BLaER1 (cell line): ENCODE measurements at regions not wholly inside any gene's neighbourhood (a gene's known extent, or its start where the extent isn't known, plus 50 kb on each side); places are given as distances from the start of the nearest gene placed in this dataset.

Experiments used
- H3K27ac ChIP-seq: shearing (Covaris generic); formaldehyde crosslinking; 2 replicates; pipeline ENCODE4 v1.8.1; 2022
- H3K27me3 ChIP-seq: shearing (Covaris generic); formaldehyde crosslinking; 2 replicates; pipeline ENCODE4 v1.8.1; 2022
- H3K36me3 ChIP-seq: shearing (Covaris generic); formaldehyde crosslinking; 2 replicates; pipeline ENCODE4 v1.8.1; 2022
- H3K4me1 ChIP-seq: shearing (Covaris generic); formaldehyde crosslinking; 2 replicates; pipeline ENCODE4 v1.8.1; 2022
- H3K4me2 ChIP-seq: shearing (Covaris generic); formaldehyde crosslinking; 2 replicates; pipeline ENCODE4 v1.8.1; 2022
- H3K4me3 ChIP-seq: shearing (Covaris generic); formaldehyde crosslinking; 2 replicates; pipeline ENCODE4 v1.8.1; 2022
- H3K9ac ChIP-seq: shearing (Covaris generic); formaldehyde crosslinking; 2 replicates; pipeline ENCODE4 v1.8.1; 2022
- H3K9me3 ChIP-seq: shearing (Covaris generic); formaldehyde crosslinking; 2 replicates; pipeline ENCODE4 v1.8.1; 2022
- H4K20me1 ChIP-seq: shearing (Covaris generic); formaldehyde crosslinking; 2 replicates; pipeline ENCODE4 v1.8.1; 2022
- Cebpa-rat ChIP-seq: shearing (Covaris generic); IDR thresholded peaks from 2 replicates; pipeline ENCODE4 v1.8.1; 2022

- Histone ChIP-seq H3K9me3 (peaks cover 8% of the 10 kb centered on the region), H3K27me3 (no peaks in the 10 kb centered on the region), H3K4me2 (no peak overlapping the region), H4K20me1 (no peaks in the 10 kb centered on the region), H3K27ac (no peak overlapping the region), H3K4me1 (no peaks in the 10 kb centered on the region), H3K4me3 (no peak overlapping the region), H3K9ac (no peak overlapping the region), H3K36me3 (no peaks in the 10 kb centered on the region)
- TF ChIP-seq Cebpa-rat, result no peak
Measured at GRCh38 chr6:139695361-139695760, 320.9 kb upstream of the CITED2 start.

- no peaks in the 10 kb centered on the region for H3K27me3 ChIP-seq
- H3K4me2 ChIP-seq, result no peak overlapping the region
- no peaks in the 10 kb centered on the region for H4K20me1 ChIP-seq
- no peak overlapping the region for H3K4me3 ChIP-seq
- H3K27ac ChIP-seq, result no peak overlapping the region
- H3K9me3 ChIP-seq, result peaks cover 8% of the 10 kb centered on the region
- H3K36me3 ChIP-seq, result no peaks in the 10 kb centered on the region
- TF ChIP-seq Cebpa-rat, result no peak
- no peak overlapping the region for H3K9ac ChIP-seq
- H3K4me1 ChIP-seq, result no peaks in the 10 kb centered on the region
Measured at GRCh38 chr6:139693735-139694134, 319.3 kb upstream of the CITED2 start.

- Histone ChIP-seq H3K4me1 (no peaks in the 10 kb centered on the region), H3K27me3 (no peaks in the 10 kb centered on the region), H3K4me2 (no peak overlapping the region), H4K20me1 (no peaks in the 10 kb centered on the region), H3K9ac (no peak overlapping the region), H3K27ac (no peak overlapping the region), H3K9me3 (no peaks in the 10 kb centered on the region), H3K36me3 (no peaks in the 10 kb centered on the region), H3K4me3 (no peak overlapping the region)
- TF ChIP-seq Cebpa-rat, result no peak
Measured at GRCh38 chr6:139690007-139690406, 315.6 kb upstream of the CITED2 start.

GRCh38 chr6:139687055-139687454, 312.6 kb upstream of the CITED2 start:
- Histone ChIP-seq H3K4me2 (no peak overlapping the region), H3K27me3 (no peaks in the 10 kb centered on the region), H3K4me1 (no peaks in the 10 kb centered on the region), H3K9me3 (no peaks in the 10 kb centered on the region), H3K9ac (no peak overlapping the region), H3K27ac (no peak overlapping the region), H3K4me3 (no peak overlapping the region), H3K36me3 (no peaks in the 10 kb centered on the region), H4K20me1 (no peaks in the 10 kb centered on the region)
- TF ChIP-seq Cebpa-rat, result no peak

GRCh38 chr6:139686308-139686707, 311.9 kb upstream of the CITED2 start:
- Histone ChIP-seq H3K27me3 (no peaks in the 10 kb centered on the region), H3K36me3 (no peaks in the 10 kb centered on the region), H4K20me1 (no peaks in the 10 kb centered on the region), H3K9me3 (no peaks in the 10 kb centered on the region), H3K4me1 (no peaks in the 10 kb centered on the region), H3K4me2 (no peak overlapping the region), H3K4me3 (no peak overlapping the region), H3K27ac (no peak overlapping the region), H3K9ac (no peak overlapping the region)
- TF ChIP-seq Cebpa-rat, result no peak

- Histone ChIP-seq H3K4me3 (no peak overlapping the region), H3K27ac (no peak overlapping the region), H4K20me1 (no peaks in the 10 kb centered on the region), H3K4me1 (no peaks in the 10 kb centered on the region), H3K4me2 (no peak overlapping the region), H3K36me3 (no peaks in the 10 kb centered on the region), H3K9me3 (no peaks in the 10 kb centered on the region), H3K27me3 (no peaks in the 10 kb centered on the region), H3K9ac (no peak overlapping the region)
- TF ChIP-seq Cebpa-rat, result no peak
Measured at GRCh38 chr6:139685009-139685408, 310.6 kb upstream of the CITED2 start.

GRCh38 chr6:139680819-139681218, 306.4 kb upstream of the CITED2 start:
- H3K27ac ChIP-seq, result no peak overlapping the region
- no peak overlapping the region for H3K9ac ChIP-seq
- H3K27me3 ChIP-seq, result no peaks in the 10 kb centered on the region
- H3K36me3 ChIP-seq, result no peaks in the 10 kb centered on the region
- TF ChIP-seq Cebpa-rat, result no peak
- no peaks in the 10 kb centered on the region for H4K20me1 ChIP-seq
- no peaks in the 10 kb centered on the region for H3K9me3 ChIP-seq
- no peaks in the 10 kb centered on the region for H3K4me1 ChIP-seq
- no peak overlapping the region for H3K4me2 ChIP-seq
- no peak overlapping the region for H3K4me3 ChIP-seq

GRCh38 chr6:139679516-139680179, 305.2 kb upstream of the CITED2 start:
- H4K20me1 ChIP-seq, result no peaks in the 10 kb centered on the region
- H3K4me1 ChIP-seq, result no peaks in the 10 kb centered on the region

GRCh38 chr6:139676718-139677117, 302.3 kb upstream of the CITED2 start:
- no peaks in the 10 kb centered on the region for H3K4me1 ChIP-seq
- H3K27me3 ChIP-seq, result no peaks in the 10 kb centered on the region
- H3K4me2 ChIP-seq, result no peak overlapping the region
- H3K4me3 ChIP-seq, result no peak overlapping the region
- no peaks in the 10 kb centered on the region for H3K36me3 ChIP-seq
- no peak overlapping the region for H3K27ac ChIP-seq
- H3K9ac ChIP-seq, result no peak overlapping the region
- no peaks in the 10 kb centered on the region for H3K9me3 ChIP-seq
- no peak for TF ChIP-seq Cebpa-rat
- H4K20me1 ChIP-seq, result no peaks in the 10 kb centered on the region

More at GRCh38 chr6:139679516-139680179, 305.2 kb upstream of the CITED2 start:
- Histone ChIP-seq H3K9me3 (no peaks in the 10 kb centered on the region), H3K27ac (no peak overlapping the region), H3K4me2 (no peak overlapping the region), H3K27me3 (no peaks in the 10 kb centered on the region), H3K9ac (no peak overlapping the region), H3K4me3 (no peak overlapping the region), H3K36me3 (no peaks in the 10 kb centered on the region)
- TF ChIP-seq Cebpa-rat, result no peak

- no peaks in the 10 kb centered on the region for H3K27me3 ChIP-seq
- no peak for TF ChIP-seq Cebpa-rat
Measured at GRCh38 chr6:139666284-139666683, 291.8 kb upstream of the CITED2 start.

GRCh38 chr6:139663996-139664395, 289.5 kb upstream of the CITED2 start:
- Histone ChIP-seq H3K27me3 (no peaks in the 10 kb centered on the region), H3K36me3 (no peaks in the 10 kb centered on the region), H3K9ac (no peak overlapping the region), H3K9me3 (peaks cover 21% of the 10 kb centered on the region), H3K4me2 (no peak overlapping the region), H4K20me1 (no peaks in the 10 kb centered on the region), H3K27ac (no peak overlapping the region), H3K4me1 (no peaks in the 10 kb centered on the region), H3K4me3 (no peak overlapping the region)
- no peak for TF ChIP-seq Cebpa-rat

More at GRCh38 chr6:139666284-139666683, 291.8 kb upstream of the CITED2 start:
- no peak overlapping the region for H3K9ac ChIP-seq
- no peak overlapping the region for H3K27ac ChIP-seq
- no peaks in the 10 kb centered on the region for H3K4me1 ChIP-seq
- H3K4me2 ChIP-seq, result no peak overlapping the region
- no peaks in the 10 kb centered on the region for H3K36me3 ChIP-seq
- peaks cover 21% of the 10 kb centered on the region for H3K9me3 ChIP-seq
- H4K20me1 ChIP-seq, result no peaks in the 10 kb centered on the region
- H3K4me3 ChIP-seq, result no peak overlapping the region
